ENCODE measurements at regions not wholly inside any gene's neighbourhood (a gene's known extent, or its start where the extent isn't known, plus 50 kb on each side); places are given as distances from the start of the nearest gene placed in this dataset.
"Not testable (repeated sequence)": the region's sequence is repeated elsewhere in the genome, so short reads cannot be mapped to it uniquely, and the experiment has no call there.

- H3K27me3 Mint-ChIP-seq (ENCODE audit: low read depth) = no peaks in the 10 kb centered on the region
- TF ChIP-seq CTCF (conservative IDR thresholded peaks at IDR 0.05) = no peak
- H3K4me1 Mint-ChIP-seq = no peaks in the 10 kb centered on the region
- no peak for DNase-seq (ENCODE audit: low read depth, low spot score)
- H3K9me3 Mint-ChIP-seq = peaks cover 2% of the 10 kb centered on the region
- H3K4me3 Mint-ChIP-seq = no peak overlapping the region
- H3K27ac Mint-ChIP-seq (ENCODE audit: unreplicated experiment) = no peak overlapping the region
- H3K36me3 Mint-ChIP-seq (ENCODE audit: low read depth) = no peaks in the 10 kb centered on the region
Observed at GRCh38 chr14:42504433-42504832, 897.8 kb downstream of the LRFN5 start.

- no peak for DNase-seq (ENCODE audit: low read depth, low spot score)
- Mint-ChIP-seq H3K27me3 (ENCODE audit: low read depth) (no peaks in the 10 kb centered on the region), H3K9me3 (no peaks in the 10 kb centered on the region), H3K27ac (ENCODE audit: unreplicated experiment) (no peak overlapping the region), H3K36me3 (ENCODE audit: low read depth) (no peaks in the 10 kb centered on the region), H3K4me1 (no peaks in the 10 kb centered on the region), H3K4me3 (no peak overlapping the region)
- no peak for TF ChIP-seq CTCF (conservative IDR thresholded peaks at IDR 0.05)
Observed at GRCh38 chr14:42499137-42499536, 892.5 kb downstream of the LRFN5 start.

GRCh38 chr14:42490536-42490935, 883.9 kb downstream of the LRFN5 start:
- no peak for TF ChIP-seq CTCF (conservative IDR thresholded peaks at IDR 0.05)
- DNase-seq (ENCODE audit: low read depth, low spot score) = no peak
- no peaks in the 10 kb centered on the region for H3K9me3 Mint-ChIP-seq
- no peak overlapping the region for H3K27ac Mint-ChIP-seq (ENCODE audit: unreplicated experiment)
- no peaks in the 10 kb centered on the region for H3K27me3 Mint-ChIP-seq (ENCODE audit: low read depth)
- no peaks in the 10 kb centered on the region for H3K36me3 Mint-ChIP-seq (ENCODE audit: low read depth)
- H3K4me3 Mint-ChIP-seq = no peak overlapping the region
- no peaks in the 10 kb centered on the region for H3K4me1 Mint-ChIP-seq

GRCh38 chr14:42488965-42489364, 882.3 kb downstream of the LRFN5 start:
- no peak for DNase-seq (ENCODE audit: low read depth, low spot score)
- Mint-ChIP-seq H3K27ac (ENCODE audit: unreplicated experiment) (no peak overlapping the region), H3K27me3 (ENCODE audit: low read depth) (no peaks in the 10 kb centered on the region), H3K4me3 (no peak overlapping the region), H3K36me3 (ENCODE audit: low read depth) (no peaks in the 10 kb centered on the region), H3K4me1 (no peaks in the 10 kb centered on the region), H3K9me3 (no peaks in the 10 kb centered on the region)
- TF ChIP-seq CTCF (conservative IDR thresholded peaks at IDR 0.05) = no peak

GRCh38 chr14:42482345-42482971, 875.8 kb downstream of the LRFN5 start:
- H3K27ac Mint-ChIP-seq (ENCODE audit: unreplicated experiment); H3K9me3 Mint-ChIP-seq: not testable (repeated sequence)

GRCh38 chr14:42481714-42482113, 875.0 kb downstream of the LRFN5 start:
- not testable (repeated sequence) for H3K4me3 Mint-ChIP-seq; H3K27me3 Mint-ChIP-seq (ENCODE audit: low read depth); DNase-seq (ENCODE audit: low read depth, low spot score); H3K36me3 Mint-ChIP-seq (ENCODE audit: low read depth); H3K9me3 Mint-ChIP-seq; H3K27ac Mint-ChIP-seq (ENCODE audit: unreplicated experiment); H3K4me1 Mint-ChIP-seq

More at GRCh38 chr14:42482345-42482971, 875.8 kb downstream of the LRFN5 start:
- H3K27me3 Mint-ChIP-seq (ENCODE audit: low read depth); H3K36me3 Mint-ChIP-seq (ENCODE audit: low read depth); H3K4me3 Mint-ChIP-seq; H3K4me1 Mint-ChIP-seq; DNase-seq (ENCODE audit: low read depth, low spot score): not testable (repeated sequence)

Data from neural crest cell (in vitro differentiated cells).